Neural cell (in vitro differentiated cells): ENCODE measurements at regions not wholly inside any gene's neighbourhood (a gene's known extent, or its start where the extent isn't known, plus 50 kb on each side); places are given as distances from the start of the nearest gene placed in this dataset.

ENCODE experiments used
- EP300 ChIP-seq: fragments of 450-650 bp; conservative IDR thresholded peaks from 2 replicates; pipeline ENCODE4 v1.6.1; 2014; ENCODE audit warnings: antibody characterized with exemption, mild to moderate bottlenecking, moderate library complexity; ENCODE audit not compliant: poor library complexity, severe bottlenecking
- EZH2 ChIP-seq: fragments of 200-600, 300-800 bp; shearing (Covaris generic), sonication (generic); IDR thresholded peaks from 2 replicates; pipeline ENCODE4 v1.6.1; 2014; ENCODE audit warnings: antibody characterized with exemption, low read length, borderline replicate concordance, mild to moderate bottlenecking; ENCODE audit not compliant: insufficient read depth, poor library complexity, severe bottlenecking
- MXI1 ChIP-seq: fragments of 450-650 bp; conservative IDR thresholded peaks from 2 replicates; pipeline ENCODE4 v1.6.1; 2014; ENCODE audit warnings: antibody characterized with exemption, mild to moderate bottlenecking; ENCODE audit not compliant: poor library complexity, severe bottlenecking
- POLR2AphosphoS5 ChIP-seq: IDR thresholded peaks from 2 replicates; pipeline ENCODE4 v1.6.1; 2012
- RAD21 ChIP-seq: fragments of 450-650 bp; conservative IDR thresholded peaks from 2 replicates; pipeline ENCODE4 v1.6.1; 2014; ENCODE audit warnings: antibody characterized with exemption, mild to moderate bottlenecking, moderate library complexity
- REST ChIP-seq: IDR thresholded peaks from 2 replicates; pipeline ENCODE4 v1.6.1; 2012; ENCODE audit warnings: borderline replicate concordance
- SMC3 ChIP-seq: fragments of 450-650 bp; conservative IDR thresholded peaks from 2 replicates; pipeline ENCODE4 v1.6.1; 2014; ENCODE audit warnings: antibody characterized with exemption, mild to moderate bottlenecking, moderate library complexity; ENCODE audit not compliant: poor library complexity
- TAF1 ChIP-seq: IDR thresholded peaks from 2 replicates; pipeline ENCODE4 v1.6.1; 2012; ENCODE audit warnings: low read depth
- TF ChIP-seq, protein P1 (sequence below): fragments of 450-650 bp; IDR thresholded peaks from 2 replicates; pipeline ENCODE4 v1.5.1; 2014; ENCODE audit warnings: antibody characterized with exemption, mild to moderate bottlenecking, moderate library complexity; ENCODE audit not compliant: poor library complexity, severe bottlenecking

DNA sequence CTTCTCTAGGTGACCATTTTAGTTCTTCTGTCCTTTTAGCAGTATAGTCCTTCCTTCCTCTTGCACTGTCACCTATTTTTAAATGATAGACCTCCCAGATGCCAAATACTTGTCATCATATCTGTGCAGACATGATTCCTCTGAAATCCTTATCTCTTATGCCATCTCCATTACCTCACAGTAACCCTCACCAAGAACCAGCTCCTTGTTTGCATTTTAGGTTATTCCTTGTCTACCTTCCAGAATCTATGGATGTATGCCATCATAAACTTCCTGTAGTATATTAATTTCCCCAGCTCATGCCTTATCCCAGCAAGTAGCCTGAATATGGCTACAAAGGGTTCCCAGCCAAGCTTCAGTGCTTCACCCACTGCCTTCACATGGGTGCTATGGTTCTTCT, 1347.2 kb downstream of the ROBO1 start:
- TF ChIP-seq EP300, result no peak
- TF ChIP-seq TAF1, result no peak
- TF ChIP-seq REST, result no peak
- TF ChIP-seq, protein P1, sequence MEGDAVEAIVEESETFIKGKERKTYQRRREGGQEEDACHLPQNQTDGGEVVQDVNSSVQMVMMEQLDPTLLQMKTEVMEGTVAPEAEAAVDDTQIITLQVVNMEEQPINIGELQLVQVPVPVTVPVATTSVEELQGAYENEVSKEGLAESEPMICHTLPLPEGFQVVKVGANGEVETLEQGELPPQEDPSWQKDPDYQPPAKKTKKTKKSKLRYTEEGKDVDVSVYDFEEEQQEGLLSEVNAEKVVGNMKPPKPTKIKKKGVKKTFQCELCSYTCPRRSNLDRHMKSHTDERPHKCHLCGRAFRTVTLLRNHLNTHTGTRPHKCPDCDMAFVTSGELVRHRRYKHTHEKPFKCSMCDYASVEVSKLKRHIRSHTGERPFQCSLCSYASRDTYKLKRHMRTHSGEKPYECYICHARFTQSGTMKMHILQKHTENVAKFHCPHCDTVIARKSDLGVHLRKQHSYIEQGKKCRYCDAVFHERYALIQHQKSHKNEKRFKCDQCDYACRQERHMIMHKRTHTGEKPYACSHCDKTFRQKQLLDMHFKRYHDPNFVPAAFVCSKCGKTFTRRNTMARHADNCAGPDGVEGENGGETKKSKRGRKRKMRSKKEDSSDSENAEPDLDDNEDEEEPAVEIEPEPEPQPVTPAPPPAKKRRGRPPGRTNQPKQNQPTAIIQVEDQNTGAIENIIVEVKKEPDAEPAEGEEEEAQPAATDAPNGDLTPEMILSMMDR, result no peak
- no peak for TF ChIP-seq MXI1
- TF ChIP-seq SMC3, result no peak
- TF ChIP-seq RAD21, result no peak
- TF ChIP-seq POLR2AphosphoS5, result no peak
- TF ChIP-seq EZH2, result no peak
